Islet precursor cell (in vitro differentiated cells): ENCODE measurements at regions not wholly inside any gene's neighbourhood (a gene's known extent, or its start where the extent isn't known, plus 50 kb on each side); places are given as distances from the start of the nearest gene placed in this dataset.
A peak's percentile ranks its signal among the peaks of the same experiment; 100 is the strongest.

Source experiments
- DNase-seq: peaks from one replicate; pipeline ENCODE4 v3.0.0-alpha.2; 2018

- no peak for DNase-seq
These were observed 212.8 kb upstream of the CDH8 start for GRCh38 chr16:62249069-62249468.

- peak; percentile 90 for DNase-seq
These were observed 204.5 kb upstream of the CDH8 start for GRCh38 chr16:62240722-62241121.

- DNase-seq = peak; percentile 89
These were observed 189.4 kb upstream of the CDH8 start for GRCh38 chr16:62225675-62226074.

GRCh38 chr16:62224646-62225209 is 188.5 kb upstream of the CDH8 start:
- DNase-seq = no peak

GRCh38 chr16:62216837-62217236 is 180.6 kb upstream of the CDH8 start:
- DNase-seq = no peak

- peak; percentile 63 for DNase-seq
These were observed 177.5 kb upstream of the CDH8 start for GRCh38 chr16:62213763-62214162.

- no peak for DNase-seq
These were observed 172.7 kb upstream of the CDH8 start for GRCh38 chr16:62208934-62209333.

- DNase-seq = no peak
These were observed 169.2 kb upstream of the CDH8 start for GRCh38 chr16:62205459-62205858.

- no peak for DNase-seq
These were observed 165.7 kb upstream of the CDH8 start for GRCh38 chr16:62201911-62202310.

- DNase-seq = no peak
These were observed 158.6 kb upstream of the CDH8 start for GRCh38 chr16:62194828-62195227.

GRCh38 chr16:62190426-62190825 is 154.2 kb upstream of the CDH8 start:
- DNase-seq = no peak

GRCh38 chr16:62177351-62178203 is 141.3 kb upstream of the CDH8 start:
- DNase-seq = no peak

- no peak for DNase-seq
These were observed 134.4 kb upstream of the CDH8 start for GRCh38 chr16:62170642-62171041.

GRCh38 chr16:62167551-62167950 is 131.3 kb upstream of the CDH8 start:
- DNase-seq = no peak

- no peak for DNase-seq
These were observed 121.3 kb upstream of the CDH8 start for GRCh38 chr16:62157544-62157943.

- no peak for DNase-seq
These were observed 120.7 kb upstream of the CDH8 start for GRCh38 chr16:62156971-62157370.

- no peak for DNase-seq
These were observed 113.4 kb upstream of the CDH8 start for GRCh38 chr16:62149631-62150030.

GRCh38 chr16:62137996-62138395 is 101.8 kb upstream of the CDH8 start:
- DNase-seq = no peak

- DNase-seq = no peak
These were observed 99.7 kb upstream of the CDH8 start for GRCh38 chr16:62135911-62136310.

- DNase-seq = no peak
These were observed 99.2 kb upstream of the CDH8 start for GRCh38 chr16:62135446-62135845.

- DNase-seq = no peak
These were observed 93.9 kb upstream of the CDH8 start for GRCh38 chr16:62130101-62130500.

GRCh38 chr16:62105244-62105643 is 69.0 kb upstream of the CDH8 start:
- DNase-seq = no peak

- DNase-seq = no peak
These were observed 66.3 kb upstream of the CDH8 start for GRCh38 chr16:62102588-62102987.

GRCh38 chr16:62100651-62101050 is 64.4 kb upstream of the CDH8 start:
- no peak for DNase-seq

- no peak for DNase-seq
These were observed 53.5 kb upstream of the CDH8 start for GRCh38 chr16:62089715-62090114.
